IMR-90 (cell line): ENCODE measurements at regions not wholly inside any gene's neighbourhood (a gene's known extent, or its start where the extent isn't known, plus 50 kb on each side); places are given as distances from the start of the nearest gene placed in this dataset.

Experiments
- ATAC-seq: fragments of 200-7000 bp; cut with Tn5 transposase; 2 replicates; pipeline ENCODE4 v1.9.1; 2020; ENCODE audit warnings: low read depth, mild to moderate bottlenecking, moderate library complexity
- BruUV-seq: library from RNA; stranded (reverse); fragments of 400-500 nt; replicated peaks from 2 replicates; lab custom pipeline; 2021; lab: Mats Ljungman, UMichigan
- CTCF ChIA-PET: fragments of 300-600 bp; formaldehyde crosslinking; extraction: SDS; loops from one replicate; lab custom pipeline; 2021; ENCODE audit warnings: antibody characterized with exemption; lab: Yijun Ruan, JAX
- POLR2A ChIA-PET: fragments of 300-600 bp; sonication (Branson Sonifier 250); formaldehyde crosslinking; loops from one replicate; lab custom pipeline; 2022; ENCODE audit warnings: antibody characterized with exemption; ENCODE audit not compliant: unreplicated experiment; lab: Charles Lee
- DNase-seq: peaks from one replicate; pipeline ENCODE4 v3.0.0; 2013
- H2AFZ ChIP-seq: replicated peaks from 2 replicates; pipeline ENCODE3; 2013; ENCODE audit warnings: low read length, mild to moderate bottlenecking; ENCODE audit not compliant: poor library complexity
- H2AK5ac ChIP-seq: 2 replicates; pipeline ENCODE4 v1.6.1; 2013; ENCODE audit warnings: low read depth, low read length, inconsistent platforms
- H2AK9ac ChIP-seq: replicated peaks from 2 replicates; pipeline ENCODE3; 2013; ENCODE audit warnings: mild to moderate bottlenecking, low read depth, low read length, moderate library complexity; ENCODE audit not compliant: poor library complexity
- H2BK120ac ChIP-seq: 2 replicates; pipeline ENCODE4 v1.6.1; 2013; ENCODE audit warnings: low read depth, low read length, inconsistent platforms
- H2BK15ac ChIP-seq: 3 replicates; pipeline ENCODE4 v1.6.1; 2013; ENCODE audit warnings: low read depth, low read length, inconsistent platforms
- H2BK20ac ChIP-seq: 2 replicates; pipeline ENCODE4 v1.6.1; 2013; ENCODE audit warnings: low read depth, mild to moderate bottlenecking, inconsistent platforms, low read length, moderate library complexity
- H2BK5ac ChIP-seq: 2 replicates; pipeline ENCODE4 v1.6.1; 2013; ENCODE audit warnings: mild to moderate bottlenecking, low read depth, low read length, inconsistent platforms; ENCODE audit not compliant: poor library complexity, severe bottlenecking
- H3K14ac ChIP-seq: replicated peaks from 2 replicates; pipeline ENCODE4 v1.6.1; 2013; ENCODE audit warnings: low read depth, low read length, inconsistent platforms
- H3K18ac ChIP-seq: 2 replicates; pipeline ENCODE4 v1.6.1; 2013; ENCODE audit warnings: low read depth, low read length, control low read depth
- H3K23ac ChIP-seq: 2 replicates; pipeline ENCODE4 v1.6.1; 2013; ENCODE audit warnings: low read depth, low read length, inconsistent platforms
- H3K27ac ChIP-seq: 2 replicates; pipeline ENCODE4 v1.5.1; 2013; ENCODE audit warnings: mild to moderate bottlenecking, control low read depth, low read length; ENCODE audit not compliant: insufficient read depth
- H3K27me3 ChIP-seq: 2 replicates; pipeline ENCODE4 v1.6.1; 2013; ENCODE audit warnings: low read length; ENCODE audit not compliant: control insufficient read depth, insufficient read depth
- H3K36me3 ChIP-seq: 2 replicates; pipeline ENCODE4 v1.6.1; 2013; ENCODE audit warnings: low read length, mixed read lengths; ENCODE audit not compliant: control insufficient read depth, insufficient read depth
- H3K4ac ChIP-seq: 2 replicates; pipeline ENCODE4 v1.6.1; 2013; ENCODE audit warnings: low read depth, low read length, inconsistent platforms
- H3K4me1 ChIP-seq: 2 replicates; pipeline ENCODE4 v1.6.1; 2013; ENCODE audit warnings: low read length, mixed read lengths; ENCODE audit not compliant: control insufficient read depth, insufficient read depth
- H3K4me2 ChIP-seq: 2 replicates; pipeline ENCODE4 v1.6.1; 2013; ENCODE audit warnings: low read depth, mild to moderate bottlenecking, control low read depth, low read length, moderate library complexity
- H3K4me3 ChIP-seq: 2 replicates; pipeline ENCODE4 v1.5.1; 2013; ENCODE audit warnings: low read depth, mild to moderate bottlenecking, control low read depth, low read length, moderate library complexity; ENCODE audit not compliant: insufficient read depth
- H3K56ac ChIP-seq: 2 replicates; pipeline ENCODE4 v1.6.1; 2013; ENCODE audit warnings: low read length, inconsistent platforms; ENCODE audit not compliant: insufficient read depth; ENCODE audit errors: extremely low read depth
- H3K79me1 ChIP-seq, 2 experiments: 2 replicates each; pipeline ENCODE4 v1.6.1; 2013; ENCODE audit warnings: low read length in 2 of 2, inconsistent platforms in 1 of 2, low read depth in 1 of 2
- H3K9ac ChIP-seq: 2 replicates; pipeline ENCODE4 v1.6.1; 2013; ENCODE audit warnings: low read depth, low read length, control low read depth
- H3K9me1 ChIP-seq: 2 replicates; pipeline ENCODE4 v1.6.1; 2013; ENCODE audit warnings: low read length, inconsistent platforms; ENCODE audit not compliant: insufficient read depth
- H3K9me3 ChIP-seq: 2 replicates; pipeline ENCODE4 v1.6.1; 2013; ENCODE audit warnings: low read length; ENCODE audit not compliant: control insufficient read depth, insufficient read depth
- H4K20me1 ChIP-seq: 2 replicates; pipeline ENCODE4 v1.6.1; 2013; ENCODE audit warnings: low read length, inconsistent platforms; ENCODE audit not compliant: insufficient read depth
- H4K5ac ChIP-seq: 2 replicates; pipeline ENCODE4 v1.6.1; 2013; ENCODE audit warnings: mild to moderate bottlenecking, low read depth, low read length, control low read depth
- H4K8ac ChIP-seq, 2 experiments: 2 replicates each; pipeline ENCODE4 v1.6.1; 2013; ENCODE audit warnings: low read depth in 2 of 2, low read length in 2 of 2, control low read depth in 1 of 2, inconsistent platforms in 1 of 2
- H4K91ac ChIP-seq: 2 replicates; pipeline ENCODE4 v1.6.1; 2013; ENCODE audit warnings: low read depth, low read length, inconsistent platforms; ENCODE audit not compliant: insufficient read depth
- BHLHE40 ChIP-seq: fragments of 150-350 bp; IDR thresholded peaks from 2 replicates; pipeline ENCODE4 v1.6.1; 2016; ENCODE audit warnings: mild to moderate bottlenecking, low read depth, low read length
- WGBS, 2 experiments: methylation state at CpG; one replicate each; pipeline versions ENCODE4 v1.1.5 to v1.1.7; 2013; ENCODE audit warnings: missing lambda C conversion rate in 2 of 2; ENCODE audit not compliant: insufficient read length in 1 of 2; ENCODE audit errors: extremely low coverage in 2 of 2; 5-methylcytosine and 5-hydroxymethylcytosine counted together
- dilution Hi-C: fragments of 300-500 bp; cut with HindIII; formaldehyde crosslinking; loops from one replicate; pipeline ENCODE4 v1.14.3; 2018; ENCODE audit warnings: low sequenced_read_pairs; ENCODE audit not compliant: unreplicated experiment
- in situ Hi-C: fragments of 300-500 bp; cut with MboI; formaldehyde crosslinking; loops from 3 replicates; pipeline ENCODE4 v1.14.3; 2019; ENCODE audit warnings: low sequenced_read_pairs, inconsistent platforms, mixed read lengths
- intact Hi-C: fragments of 100-400 bp; cut with micrococcal nuclease; formaldehyde crosslinking; loops from 2 replicates; pipeline ENCODE4 v1.10.0; 2022

DNA sequence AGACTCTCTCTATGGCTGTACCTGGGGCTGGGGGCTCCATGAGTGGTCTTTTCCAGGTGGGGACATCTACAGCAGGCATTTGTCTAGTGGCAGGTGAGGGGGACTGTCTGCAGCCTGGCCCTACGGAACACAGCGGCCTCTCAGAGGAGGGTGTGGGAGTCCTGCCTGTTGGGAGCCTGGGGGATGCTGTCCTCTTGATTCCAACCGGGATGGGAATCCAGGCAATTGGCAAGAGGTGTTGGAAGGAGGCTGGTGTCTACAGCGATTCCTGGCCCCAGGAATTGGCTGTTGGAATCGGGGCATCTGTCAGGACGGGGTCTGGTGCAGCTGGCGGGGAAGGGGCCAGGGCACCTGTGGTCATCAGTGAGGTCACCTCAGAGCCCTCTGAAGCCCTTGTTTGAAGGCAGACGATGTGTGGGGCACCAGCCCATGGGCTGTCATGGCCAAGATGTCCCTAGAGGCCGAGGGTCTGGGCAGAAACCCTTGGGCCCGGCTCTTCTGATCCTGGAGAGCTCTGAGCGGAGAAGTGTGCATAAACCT, 386.3 kb downstream of the TMEM121 start:
- Histone ChIP-seq H3K4me2 (no peak overlapping the region), H4K8ac (no peak overlapping the region), H3K23ac (no peak overlapping the region), H3K4me3 (no peak overlapping the region), H3K14ac (no peak overlapping the region), H2BK15ac (no peak overlapping the region), H2AK5ac (no peak overlapping the region), H3K9ac (no peak overlapping the region), H2BK5ac (no peak overlapping the region), H2AFZ (no peak overlapping the region), H3K56ac (no peak overlapping the region), H3K9me3 (peaks cover 34% of the 10 kb centered on the region), H4K20me1 (no peaks in the 10 kb centered on the region), H3K4me1 (no peaks in the 10 kb centered on the region), H4K91ac (no peak overlapping the region), H2BK120ac (no peak overlapping the region), H4K5ac (no peak overlapping the region), H3K4ac (no peak overlapping the region), H3K18ac (no peak overlapping the region), H2AK9ac (no peak overlapping the region), H3K27ac (no peak overlapping the region), H2BK20ac (no peak overlapping the region), H3K79me1 (no peaks in the 10 kb centered on the region), H3K36me3 (no peaks in the 10 kb centered on the region), H3K27me3 (no peaks in the 10 kb centered on the region), H3K9me1 (no peaks in the 10 kb centered on the region)
- intact Hi-C loops, result no loop called here
- no peak for ATAC-seq
- dilution Hi-C loops, result no loop called here
- no peak for TF ChIP-seq BHLHE40
- POLR2A ChIA-PET, result no interaction called here
- WGBS, 2 experiments, result 49% methylated on average over 7 of the region's 11 CpGs; no CpG with 5 or more reads in 1 of the 2 experiments
- DNase-seq, result no peak
- in situ Hi-C loops, result no loop called here
- CTCF ChIA-PET, result no interaction called here
- no TSS peak for BruUV-seq
